Stimulated activated CD8-positive, alpha-beta memory T cell treated with anti-CD3 and anti-CD28 coated beads, Interleukin-2, amount 100 ng/mL, for 1 hour (primary cell): ENCODE measurements at regions not wholly inside any gene's neighbourhood (a gene's known extent, or its start where the extent isn't known, plus 50 kb on each side); places are given as distances from the start of the nearest gene placed in this dataset.

Experiments
- DNase-seq, 2 donors: peaks; one replicate each; pipeline ENCODE4 v3.0.0-alpha.2; 2020; ENCODE audit warnings: low read depth in 2 of 2

- no peak for DNase-seq
Observed at GRCh38 chr12:24226745-24227350, 277.4 kb upstream of the SOX5 start.

GRCh38 chr12:24224401-24224800 is 274.9 kb upstream of the SOX5 start:
- DNase-seq, result no peak

GRCh38 chr12:24223926-24224325 is 274.5 kb upstream of the SOX5 start:
- DNase-seq, result no peak

GRCh38 chr12:24222968-24223367 is 273.5 kb upstream of the SOX5 start:
- no peak for DNase-seq

- DNase-seq, result no peak
Observed at GRCh38 chr12:24212496-24212895, 263.0 kb upstream of the SOX5 start.

GRCh38 chr12:24206621-24207020 is 257.2 kb upstream of the SOX5 start:
- DNase-seq, result no peak

GRCh38 chr12:24201258-24201970 is 251.9 kb upstream of the SOX5 start:
- no peak for DNase-seq

GRCh38 chr12:24200010-24200409 is 250.5 kb upstream of the SOX5 start:
- no peak for DNase-seq

GRCh38 chr12:24198936-24199671 is 249.6 kb upstream of the SOX5 start:
- DNase-seq, result no peak

GRCh38 chr12:24198070-24198469 is 248.6 kb upstream of the SOX5 start:
- DNase-seq, result no peak

- DNase-seq, result no peak
Observed at GRCh38 chr12:24197532-24197931, 248.1 kb upstream of the SOX5 start.

GRCh38 chr12:24195063-24195462 is 245.6 kb upstream of the SOX5 start:
- no peak for DNase-seq

GRCh38 chr12:24191117-24191516 is 241.6 kb upstream of the SOX5 start:
- no peak for DNase-seq

GRCh38 chr12:24185782-24186181 is 236.3 kb upstream of the SOX5 start:
- DNase-seq, result no peak

- no peak for DNase-seq
Observed at GRCh38 chr12:24177889-24178288, 228.4 kb upstream of the SOX5 start.

GRCh38 chr12:24175929-24176328 is 226.5 kb upstream of the SOX5 start:
- DNase-seq, result no peak

- no peak for DNase-seq
Observed at GRCh38 chr12:24175284-24175683, 225.8 kb upstream of the SOX5 start.

- no peak for DNase-seq
Observed at GRCh38 chr12:24173067-24173466, 223.6 kb upstream of the SOX5 start.

GRCh38 chr12:24172773-24173066 is 223.2 kb upstream of the SOX5 start:
- DNase-seq, result no peak

- no peak for DNase-seq
Observed at GRCh38 chr12:24172031-24172772, 222.7 kb upstream of the SOX5 start.

GRCh38 chr12:24155042-24155441 is 205.6 kb upstream of the SOX5 start:
- no peak for DNase-seq

GRCh38 chr12:24153079-24153478 is 203.6 kb upstream of the SOX5 start:
- DNase-seq, result no peak

GRCh38 chr12:24152270-24152669 is 202.8 kb upstream of the SOX5 start:
- no peak for DNase-seq
